ENCODE measurements at regions not wholly inside any gene's neighbourhood (a gene's known extent, or its start where the extent isn't known, plus 50 kb on each side); places are given as distances from the start of the nearest gene placed in this dataset.

- peaks cover 85 to 92% of the 10 kb centered on the region in 2 experiments for H3K27me3 ChIP-seq (ENCODE audit: control insufficient read depth in 2 of 2, insufficient read depth in 2 of 2, low read length in 2 of 2)
- H2AFZ ChIP-seq (ENCODE audit: low read depth, low read length) = no peak overlapping the region
- no peaks in the 10 kb centered on the region for H3K9me1 ChIP-seq (ENCODE audit: control insufficient read depth, insufficient read depth, low read length)
- FAIRE-seq (no peak), DNase-seq (ENCODE audit: extremely low read depth in 1 of 4, low spot score in 3 of 4) (no peak), ATAC-seq (no peak)
- ChIA-PET POLR2A (interaction anchor here (0.6 kb wide), 1 partner anchor 9 kb away, joined by 3 read pairs; no protein-coding TSS in a partner anchor), CTCF (ENCODE audit: low intra/inter-chr PET ratio) (no interaction called here)
- H3K9ac ChIP-seq (ENCODE audit: insufficient read depth in 1 of 2, low read depth in 2 of 2, low read length in 2 of 2) = peak overlapping the region in 1 of 2 experiments; percentile 39; a peak in 1 of 4 replicates
- no peak overlapping the region for H3K4me3 ChIP-seq
- no peaks in the 10 kb centered on the region for H3K36me3 ChIP-seq (ENCODE audit: control insufficient read depth, insufficient read depth, low read length)
- in situ Hi-C loops (cut with MboI) (loop anchor here (25.0 kb wide), 1 partner anchor 380 kb away; no protein-coding TSS in a partner anchor), intact Hi-C loops (cut with micrococcal nuclease) (loop anchor here (5.0 kb wide), 1 partner anchor 150 kb away; no protein-coding TSS in a partner anchor)
- H3K79me2 ChIP-seq (ENCODE audit: control insufficient read depth, insufficient read depth, low read length) = no peaks in the 10 kb centered on the region
- no peaks in the 10 kb centered on the region for H3K9me3 ChIP-seq (replicated peaks; ENCODE audit: control insufficient read depth, insufficient read depth, low read depth, low read length)
- peaks cover 0 to 21% of the 10 kb centered on the region in 2 experiments; a peak in 1 of 5 replicates for H3K4me1 ChIP-seq (replicated peaks in 1 of 2; ENCODE audit: control insufficient read depth in 2 of 2, insufficient read depth in 2 of 2, low read length in 2 of 2)
- no TSS peak for BruUV-seq (replicated peaks)
- H3K27ac ChIP-seq (ENCODE audit: extremely low read depth, low read depth, low read length) = no peak overlapping the region
- WGBS (ENCODE audit: insufficient coverage, low coverage, missing lambda C conversion rate) = 2% methylated on average over 5 of the region's 5 CpGs
- TF ChIP-seq TAL1 (IDR thresholded peaks at IDR 0.05) = no peak
- no peak for TF ChIP-seq ZSCAN29 (IDR thresholded peaks at IDR 0.05)
- peaks cover 24% of the 10 kb centered on the region; the same call in 1 of the 2 replicates for H4K20me1 ChIP-seq (replicated peaks; ENCODE audit: control insufficient read depth, insufficient read depth, low read length)
- no peak overlapping the region for H3K4me2 ChIP-seq (ENCODE audit: insufficient read depth, low read length)
Observed at GRCh38 chr7:155382802-155383171, 75.1 kb upstream of the EN2 start.

- Histone ChIP-seq H3K4me1 (replicated peaks in 1 of 2; ENCODE audit: control insufficient read depth in 2 of 2, insufficient read depth in 2 of 2, low read length in 2 of 2) (peaks cover 0 to 17% of the 10 kb centered on the region in 2 experiments; a peak in 1 of 5 replicates), H2AFZ (ENCODE audit: low read depth, low read length) (no peak overlapping the region), H3K4me3 (no peak overlapping the region), H3K27ac (ENCODE audit: extremely low read depth, low read depth, low read length) (no peak overlapping the region), H3K9me3 (replicated peaks; ENCODE audit: control insufficient read depth, insufficient read depth, low read depth, low read length) (no peaks in the 10 kb centered on the region), H3K36me3 (ENCODE audit: control insufficient read depth, insufficient read depth, low read length) (no peaks in the 10 kb centered on the region), H3K9me1 (ENCODE audit: control insufficient read depth, insufficient read depth, low read length) (no peaks in the 10 kb centered on the region), H3K4me2 (ENCODE audit: insufficient read depth, low read length) (no peak overlapping the region), H4K20me1 (replicated peaks; ENCODE audit: control insufficient read depth, insufficient read depth, low read length) (peaks cover 24% of the 10 kb centered on the region; the same call in 1 of the 2 replicates), H3K27me3 (ENCODE audit: control insufficient read depth in 2 of 2, insufficient read depth in 2 of 2, low read length in 2 of 2) (peaks cover 80 to 89% of the 10 kb centered on the region in 2 experiments), H3K79me2 (ENCODE audit: control insufficient read depth, insufficient read depth, low read length) (no peaks in the 10 kb centered on the region), H3K9ac (ENCODE audit: insufficient read depth in 1 of 2, low read depth in 2 of 2, low read length in 2 of 2) (no peak overlapping the region; a peak in 1 of 4 replicates)
- in situ Hi-C loops (cut with MboI) (loop anchor here (25.0 kb wide), 1 partner anchor 378 kb away; no protein-coding TSS in a partner anchor), intact Hi-C loops (cut with micrococcal nuclease) (loop anchor here (5.0 kb wide), 1 partner anchor 148 kb away; no protein-coding TSS in a partner anchor)
- FAIRE-seq = no peak
- CTCF ChIA-PET (ENCODE audit: low intra/inter-chr PET ratio) = no interaction called here
- no peak for DNase-seq (ENCODE audit: extremely low read depth in 1 of 4, low spot score in 3 of 4)
- WGBS (ENCODE audit: insufficient coverage, low coverage, missing lambda C conversion rate) = 1% methylated on average over 19 of the region's 19 CpGs
- BruUV-seq (replicated peaks) = no TSS peak
- no peak for ATAC-seq
- POLR2A ChIA-PET = interaction anchor here (0.6 to 1.0 kb wide), 3 partner anchors 12 to 52 kb away, joined by 3 read pairs; no protein-coding TSS in a partner anchor
- TF ChIP-seq FIP1L1 (IDR thresholded peaks at IDR 0.05; ENCODE audit: low read depth, low read length, poor library complexity, severe bottlenecking) (no peak), ZNF551 (CRISPR knock-in tag; IDR thresholded peaks at IDR 0.05) (no peak), CBX3 (IDR thresholded peaks at IDR 0.05; ENCODE audit: borderline replicate concordance in 1 of 2, low read length in 2 of 2) (no peak), STAT5A (IDR thresholded peaks at IDR 0.05; ENCODE audit: borderline replicate concordance, low read length) (no peak), ZNF184 (CRISPR knock-in tag; IDR thresholded peaks at IDR 0.05) (no peak), ZHX1 (conservative IDR thresholded peaks at IDR 0.05; ENCODE audit: low read length) (no peak), PHTF2 (CRISPR knock-in tag; IDR thresholded peaks at IDR 0.05) (no peak), ZNF174 (CRISPR knock-in tag; IDR thresholded peaks at IDR 0.05) (no peak), DMBX1 (CRISPR knock-in tag; IDR thresholded peaks at IDR 0.05; ENCODE audit: borderline replicate concordance) (no peak), POU5F1 (IDR thresholded peaks at IDR 0.05; ENCODE audit: borderline replicate concordance, low read depth, low read length, partially characterized antibody) (no peak), TBP (optimal IDR thresholded peaks at IDR 0.05; ENCODE audit: low read depth, low read length) (no peak), SNIP1 (IDR thresholded peaks at IDR 0.05; ENCODE audit: low read depth) (no peak)
Observed at GRCh38 chr7:155383756-155384491, 74.0 kb upstream of the EN2 start.

All from K562 (cell line).